ENCODE measurements at regions not wholly inside any gene's neighbourhood (a gene's known extent, or its start where the extent isn't known, plus 50 kb on each side); places are given as distances from the start of the nearest gene placed in this dataset.

DNA sequence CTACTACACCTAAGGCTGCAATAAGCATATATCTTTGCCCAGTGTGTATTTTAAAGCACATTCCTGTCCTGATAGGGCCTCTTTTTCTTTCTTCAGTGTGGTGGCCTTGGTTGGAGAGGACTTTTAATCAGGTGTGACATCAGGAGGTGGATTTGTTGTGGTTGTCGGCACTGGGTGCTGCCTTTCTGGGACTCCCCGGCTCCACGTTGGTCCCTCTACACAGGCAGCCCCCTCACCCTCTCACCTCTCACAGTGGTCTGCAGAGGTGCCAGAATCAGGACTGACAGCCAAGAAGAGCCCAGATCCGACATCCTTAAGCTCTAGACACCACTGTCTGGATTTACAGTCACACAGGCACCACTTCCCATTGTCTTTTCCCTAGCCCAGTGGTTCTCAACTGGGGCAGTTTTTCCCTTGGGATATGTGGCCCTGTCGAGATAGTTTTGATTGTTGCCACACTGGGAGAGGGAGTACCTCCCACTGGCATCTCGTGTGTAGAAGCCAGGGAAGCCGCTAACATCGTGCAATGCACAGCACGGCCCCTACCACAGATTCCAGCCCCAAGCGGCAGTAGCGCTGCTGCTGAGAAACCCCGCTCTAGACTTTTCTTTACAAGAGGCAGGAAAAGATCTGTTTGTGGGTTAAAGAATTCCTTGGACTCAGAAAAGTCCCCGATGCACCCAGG lies 314.1 kb downstream of the QKI start:
- ATAC-seq, result no peak

DNA sequence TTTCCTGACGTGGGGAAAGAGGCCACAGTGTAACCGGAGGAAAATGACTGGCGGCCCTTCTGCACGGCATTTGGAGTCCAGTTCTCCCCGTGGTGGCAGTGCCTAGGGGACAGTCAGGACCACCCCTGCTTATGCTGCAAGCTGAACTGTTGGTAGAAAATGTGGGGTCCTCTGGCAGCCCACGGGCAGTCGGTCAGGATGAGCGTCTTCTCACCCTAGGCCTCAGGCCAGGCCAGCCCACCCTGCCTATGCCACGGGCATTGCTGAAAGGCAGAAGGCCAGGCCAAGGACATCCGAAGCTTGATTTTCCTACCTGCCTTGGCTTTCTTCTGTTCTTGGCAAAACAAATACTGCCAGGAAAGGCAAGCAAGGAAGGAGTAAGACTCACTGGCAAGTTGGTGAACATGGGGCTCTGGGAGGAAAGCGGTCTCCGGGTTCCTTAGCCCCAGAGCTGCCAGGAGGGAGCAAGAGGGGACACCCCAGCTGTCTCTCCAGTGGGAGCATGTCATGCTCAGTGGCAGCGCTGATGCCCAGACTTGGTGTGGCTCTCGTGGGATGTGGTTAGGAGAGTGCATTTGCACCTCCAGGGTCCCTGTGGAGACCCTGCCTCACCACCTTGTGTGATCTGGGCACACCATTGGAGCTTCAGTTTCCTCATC lies 311.6 kb downstream of the QKI start:
- ATAC-seq, result no peak
- TF ChIP-seq, protein P1, sequence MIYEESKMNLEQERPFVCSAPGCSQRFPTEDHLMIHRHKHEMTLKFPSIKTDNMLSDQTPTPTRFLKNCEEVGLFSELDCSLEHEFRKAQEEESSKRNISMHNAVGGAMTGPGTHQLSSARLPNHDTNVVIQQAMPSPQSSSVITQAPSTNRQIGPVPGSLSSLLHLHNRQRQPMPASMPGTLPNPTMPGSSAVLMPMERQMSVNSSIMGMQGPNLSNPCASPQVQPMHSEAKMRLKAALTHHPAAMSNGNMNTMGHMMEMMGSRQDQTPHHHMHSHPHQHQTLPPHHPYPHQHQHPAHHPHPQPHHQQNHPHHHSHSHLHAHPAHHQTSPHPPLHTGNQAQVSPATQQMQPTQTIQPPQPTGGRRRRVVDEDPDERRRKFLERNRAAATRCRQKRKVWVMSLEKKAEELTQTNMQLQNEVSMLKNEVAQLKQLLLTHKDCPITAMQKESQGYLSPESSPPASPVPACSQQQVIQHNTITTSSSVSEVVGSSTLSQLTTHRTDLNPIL (CRISPR knock-in tag; IDR thresholded peaks at IDR 0.05; ENCODE audit: low read depth), result no peak
- TF ChIP-seq OSR1 (CRISPR knock-in tag; IDR thresholded peaks at IDR 0.05) (no peak), ISL1 (CRISPR knock-in tag; IDR thresholded peaks at IDR 0.05) (no peak), ARNTL (CRISPR knock-in tag; IDR thresholded peaks at IDR 0.05; ENCODE audit: borderline replicate concordance, low read depth) (no peak), ZNF8 (CRISPR knock-in tag; IDR thresholded peaks at IDR 0.05) (no peak), PPARA (CRISPR knock-in tag; IDR thresholded peaks at IDR 0.05; ENCODE audit: borderline replicate concordance) (no peak), ZNF70 (CRISPR knock-in tag; IDR thresholded peaks at IDR 0.05) (no peak), GLIS3 (CRISPR knock-in tag; IDR thresholded peaks at IDR 0.05) (no peak)
- TF ChIP-seq, protein P2, sequence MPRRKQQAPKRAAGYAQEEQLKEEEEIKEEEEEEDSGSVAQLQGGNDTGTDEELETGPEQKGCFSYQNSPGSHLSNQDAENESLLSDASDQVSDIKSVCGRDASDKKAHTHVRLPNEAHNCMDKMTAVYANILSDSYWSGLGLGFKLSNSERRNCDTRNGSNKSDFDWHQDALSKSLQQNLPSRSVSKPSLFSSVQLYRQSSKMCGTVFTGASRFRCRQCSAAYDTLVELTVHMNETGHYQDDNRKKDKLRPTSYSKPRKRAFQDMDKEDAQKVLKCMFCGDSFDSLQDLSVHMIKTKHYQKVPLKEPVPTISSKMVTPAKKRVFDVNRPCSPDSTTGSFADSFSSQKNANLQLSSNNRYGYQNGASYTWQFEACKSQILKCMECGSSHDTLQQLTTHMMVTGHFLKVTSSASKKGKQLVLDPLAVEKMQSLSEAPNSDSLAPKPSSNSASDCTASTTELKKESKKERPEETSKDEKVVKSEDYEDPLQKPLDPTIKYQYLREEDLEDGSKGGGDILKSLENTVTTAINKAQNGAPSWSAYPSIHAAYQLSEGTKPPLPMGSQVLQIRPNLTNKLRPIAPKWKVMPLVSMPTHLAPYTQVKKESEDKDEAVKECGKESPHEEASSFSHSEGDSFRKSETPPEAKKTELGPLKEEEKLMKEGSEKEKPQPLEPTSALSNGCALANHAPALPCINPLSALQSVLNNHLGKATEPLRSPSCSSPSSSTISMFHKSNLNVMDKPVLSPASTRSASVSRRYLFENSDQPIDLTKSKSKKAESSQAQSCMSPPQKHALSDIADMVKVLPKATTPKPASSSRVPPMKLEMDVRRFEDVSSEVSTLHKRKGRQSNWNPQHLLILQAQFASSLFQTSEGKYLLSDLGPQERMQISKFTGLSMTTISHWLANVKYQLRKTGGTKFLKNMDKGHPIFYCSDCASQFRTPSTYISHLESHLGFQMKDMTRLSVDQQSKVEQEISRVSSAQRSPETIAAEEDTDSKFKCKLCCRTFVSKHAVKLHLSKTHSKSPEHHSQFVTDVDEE (CRISPR knock-in tag; IDR thresholded peaks at IDR 0.05), result no peak

More for the DNA sequence above, 314.1 kb downstream of the QKI start:
- TF ChIP-seq ZNF8 (CRISPR knock-in tag; IDR thresholded peaks at IDR 0.05), result no peak
- TF ChIP-seq ARNTL (CRISPR knock-in tag; IDR thresholded peaks at IDR 0.05; ENCODE audit: borderline replicate concordance, low read depth), result no peak
- TF ChIP-seq ZNF565 (CRISPR knock-in tag; conservative IDR thresholded peaks at IDR 0.05; ENCODE audit: low read depth), result no peak
- no peak for TF ChIP-seq BACH2 (CRISPR knock-in tag; IDR thresholded peaks at IDR 0.05; ENCODE audit: borderline replicate concordance)
- TF ChIP-seq, protein P3, sequence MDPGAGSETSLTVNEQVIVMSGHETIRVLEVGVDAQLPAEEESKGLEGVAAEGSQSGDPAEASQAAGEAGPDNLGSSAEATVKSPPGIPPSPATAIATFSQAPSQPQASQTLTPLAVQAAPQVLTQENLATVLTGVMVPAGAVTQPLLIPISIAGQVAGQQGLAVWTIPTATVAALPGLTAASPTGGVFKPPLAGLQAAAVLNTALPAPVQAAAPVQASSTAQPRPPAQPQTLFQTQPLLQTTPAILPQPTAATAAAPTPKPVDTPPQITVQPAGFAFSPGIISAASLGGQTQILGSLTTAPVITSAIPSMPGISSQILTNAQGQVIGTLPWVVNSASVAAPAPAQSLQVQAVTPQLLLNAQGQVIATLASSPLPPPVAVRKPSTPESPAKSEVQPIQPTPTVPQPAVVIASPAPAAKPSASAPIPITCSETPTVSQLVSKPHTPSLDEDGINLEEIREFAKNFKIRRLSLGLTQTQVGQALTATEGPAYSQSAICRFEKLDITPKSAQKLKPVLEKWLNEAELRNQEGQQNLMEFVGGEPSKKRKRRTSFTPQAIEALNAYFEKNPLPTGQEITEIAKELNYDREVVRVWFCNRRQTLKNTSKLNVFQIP (CRISPR knock-in tag; IDR thresholded peaks at IDR 0.05; ENCODE audit: borderline replicate concordance, low read depth), result no peak
- no peak for TF ChIP-seq ISL1 (CRISPR knock-in tag; IDR thresholded peaks at IDR 0.05)

DNA sequence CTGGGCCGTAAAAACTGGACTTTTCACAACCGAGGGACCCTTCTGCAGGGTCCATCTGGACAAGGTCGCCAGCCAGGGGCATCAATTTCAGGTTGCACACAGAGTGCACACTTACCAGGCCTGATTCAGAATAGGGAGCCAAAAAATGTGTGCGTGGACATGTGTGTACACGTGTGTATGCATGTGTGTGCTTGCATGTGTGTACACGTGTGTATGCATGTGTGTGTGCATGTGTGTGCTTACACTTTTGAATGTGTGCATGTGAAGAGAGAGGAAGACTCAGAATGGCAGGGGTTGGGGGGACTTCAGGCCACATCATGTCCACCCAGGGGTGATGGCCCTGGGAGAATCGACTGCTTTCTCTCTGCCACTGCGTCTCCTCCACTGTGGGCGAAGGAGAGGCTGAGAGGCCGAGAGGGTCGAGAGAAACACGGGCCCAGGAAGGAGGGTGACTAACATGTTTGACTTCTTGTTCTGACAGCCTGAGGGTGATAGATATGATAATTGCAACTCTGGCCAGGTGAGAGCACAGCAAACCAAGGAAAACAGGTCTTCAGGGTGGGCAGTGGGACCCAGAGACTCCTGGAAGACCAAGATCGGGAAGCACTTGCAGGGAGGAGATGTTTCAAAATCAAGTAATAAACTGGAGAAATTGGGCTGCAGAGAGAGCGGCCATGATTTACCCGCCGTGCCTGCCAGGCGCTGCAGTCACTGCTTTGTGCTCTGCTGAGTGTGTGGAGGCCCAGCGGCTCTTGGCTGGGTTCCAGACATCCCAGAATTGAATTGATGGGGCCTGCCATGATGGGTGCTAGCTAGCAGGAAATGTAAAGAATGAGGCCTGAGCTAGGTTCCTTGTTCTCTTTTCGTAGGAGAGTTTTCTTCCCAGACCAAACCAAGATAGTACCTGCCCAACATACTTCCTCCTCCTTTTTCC lies 310.8 kb downstream of the QKI start:
- ATAC-seq, result no peak

DNA sequence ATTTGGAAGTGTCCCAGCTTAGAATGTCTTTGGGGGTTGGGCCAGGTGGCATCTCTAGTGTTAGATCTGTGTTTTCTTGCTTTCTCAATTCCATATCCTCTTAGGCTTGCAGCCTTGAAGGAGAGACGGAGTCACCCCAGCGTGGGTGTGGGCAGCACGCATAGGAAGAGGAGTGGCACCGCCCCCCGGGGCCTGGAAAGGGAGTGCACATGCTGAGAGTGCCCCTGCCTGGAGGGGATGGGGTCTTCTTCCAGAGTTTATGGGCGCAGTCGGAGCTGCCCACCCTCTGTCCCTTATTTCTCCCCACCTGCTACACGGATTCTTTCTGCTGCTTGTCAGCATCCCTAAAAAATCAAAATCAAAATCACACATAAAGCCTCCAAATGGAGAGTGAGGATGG lies 309.7 kb downstream of the QKI start:
- no peak for ATAC-seq
- TF ChIP-seq, protein P4, sequence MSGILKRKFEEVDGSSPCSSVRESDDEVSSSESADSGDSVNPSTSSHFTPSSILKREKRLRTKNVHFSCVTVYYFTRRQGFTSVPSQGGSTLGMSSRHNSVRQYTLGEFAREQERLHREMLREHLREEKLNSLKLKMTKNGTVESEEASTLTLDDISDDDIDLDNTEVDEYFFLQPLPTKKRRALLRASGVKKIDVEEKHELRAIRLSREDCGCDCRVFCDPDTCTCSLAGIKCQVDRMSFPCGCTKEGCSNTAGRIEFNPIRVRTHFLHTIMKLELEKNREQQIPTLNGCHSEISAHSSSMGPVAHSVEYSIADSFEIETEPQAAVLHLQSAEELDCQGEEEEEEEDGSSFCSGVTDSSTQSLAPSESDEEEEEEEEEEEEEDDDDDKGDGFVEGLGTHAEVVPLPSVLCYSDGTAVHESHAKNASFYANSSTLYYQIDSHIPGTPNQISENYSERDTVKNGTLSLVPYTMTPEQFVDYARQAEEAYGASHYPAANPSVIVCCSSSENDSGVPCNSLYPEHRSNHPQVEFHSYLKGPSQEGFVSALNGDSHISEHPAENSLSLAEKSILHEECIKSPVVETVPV (CRISPR knock-in tag; IDR thresholded peaks at IDR 0.05), result no peak
- TF ChIP-seq ZC3H10 (CRISPR knock-in tag; IDR thresholded peaks at IDR 0.05) (no peak), TOX (CRISPR knock-in tag; IDR thresholded peaks at IDR 0.05; ENCODE audit: borderline replicate concordance) (no peak), PPARA (CRISPR knock-in tag; IDR thresholded peaks at IDR 0.05; ENCODE audit: borderline replicate concordance) (no peak), ZFP3 (CRISPR knock-in tag; IDR thresholded peaks at IDR 0.05) (no peak), GLIS3 (CRISPR knock-in tag; IDR thresholded peaks at IDR 0.05) (no peak), ARNTL (CRISPR knock-in tag; IDR thresholded peaks at IDR 0.05; ENCODE audit: borderline replicate concordance, low read depth) (no peak), OSR1 (CRISPR knock-in tag; IDR thresholded peaks at IDR 0.05) (no peak)
- TF ChIP-seq, protein P1 (CRISPR knock-in tag; IDR thresholded peaks at IDR 0.05; ENCODE audit: low read depth), result no peak

More for the DNA sequence above, 310.8 kb downstream of the QKI start:
- TF ChIP-seq PPARA (CRISPR knock-in tag; IDR thresholded peaks at IDR 0.05; ENCODE audit: borderline replicate concordance) (no peak), GLIS3 (CRISPR knock-in tag; IDR thresholded peaks at IDR 0.05) (no peak), ZFP3 (CRISPR knock-in tag; IDR thresholded peaks at IDR 0.05) (no peak), ESRRG (CRISPR knock-in tag; IDR thresholded peaks at IDR 0.05) (no peak)
- TF ChIP-seq, protein P5, sequence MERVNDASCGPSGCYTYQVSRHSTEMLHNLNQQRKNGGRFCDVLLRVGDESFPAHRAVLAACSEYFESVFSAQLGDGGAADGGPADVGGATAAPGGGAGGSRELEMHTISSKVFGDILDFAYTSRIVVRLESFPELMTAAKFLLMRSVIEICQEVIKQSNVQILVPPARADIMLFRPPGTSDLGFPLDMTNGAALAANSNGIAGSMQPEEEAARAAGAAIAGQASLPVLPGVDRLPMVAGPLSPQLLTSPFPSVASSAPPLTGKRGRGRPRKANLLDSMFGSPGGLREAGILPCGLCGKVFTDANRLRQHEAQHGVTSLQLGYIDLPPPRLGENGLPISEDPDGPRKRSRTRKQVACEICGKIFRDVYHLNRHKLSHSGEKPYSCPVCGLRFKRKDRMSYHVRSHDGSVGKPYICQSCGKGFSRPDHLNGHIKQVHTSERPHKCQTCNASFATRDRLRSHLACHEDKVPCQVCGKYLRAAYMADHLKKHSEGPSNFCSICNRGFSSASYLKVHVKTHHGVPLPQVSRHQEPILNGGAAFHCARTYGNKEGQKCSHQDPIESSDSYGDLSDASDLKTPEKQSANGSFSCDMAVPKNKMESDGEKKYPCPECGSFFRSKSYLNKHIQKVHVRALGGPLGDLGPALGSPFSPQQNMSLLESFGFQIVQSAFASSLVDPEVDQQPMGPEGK (CRISPR knock-in tag; IDR thresholded peaks at IDR 0.05; ENCODE audit: borderline replicate concordance), result no peak

All from SK-N-SH treated with all-trans-retinoic acid at 6 μM for 48 hours (cell line).